HepG2 (cell line): ENCODE measurements at regions not wholly inside any gene's neighbourhood (a gene's known extent, or its start where the extent isn't known, plus 50 kb on each side); places are given as distances from the start of the nearest gene placed in this dataset.

Source experiments
- ATAC-seq: fragments of 200-7000 bp; cut with Tn5 transposase; 3 replicates; pipeline ENCODE4 v1.9.1; 2020; ENCODE audit warnings: mild to moderate bottlenecking, moderate library complexity
- BruUV-seq: library from RNA; stranded (reverse); fragments of 400-500 nt; replicated peaks from 2 replicates; lab custom pipeline; 2021; lab: Mats Ljungman, UMichigan
- CTCF ChIA-PET: fragments of 300-600 bp; formaldehyde crosslinking; extraction: SDS; loops from one replicate; lab custom pipeline; 2021; ENCODE audit warnings: low total read pairs, inconsistent platforms, low intra/inter-chr PET ratio; lab: Yijun Ruan, JAX
- POLR2A ChIA-PET: fragments of 350-600 bp; sonication (Branson Sonifier 250); formaldehyde crosslinking; loops from one replicate; lab custom pipeline; 2020; ENCODE audit warnings: antibody characterized with exemption, inconsistent platforms; lab: Yijun Ruan, JAX
- DNase-seq: peaks from one replicate; pipeline ENCODE4 v3.0.0-alpha.2; 2015; ENCODE audit warnings: low spot score
- FAIRE-seq: peaks from 3 replicates; lab custom pipeline; 2011; peaks lifted over from hg19 to GRCh38; lab: Jason Lieb, UNC
- H2AFZ ChIP-seq: one replicate; pipeline ENCODE4 v1.6.1; 2011; ENCODE audit warnings: low read length, inconsistent platforms
- H3K27ac ChIP-seq: fragments of 300-600 bp; 3 replicates; pipeline ENCODE4 v1.8.0; 2011; ENCODE audit warnings: mixed run types, mild to moderate bottlenecking, mixed read lengths, low read length, inconsistent platforms; ENCODE audit not compliant: insufficient read depth; ENCODE audit errors: extremely low read length
- H3K27me3 ChIP-seq, 2 experiments: fragments of 200-600 bp in 1 of 2; 2 replicates in 1 of 2; 3 replicates in 1 of 2; pipeline versions ENCODE4 v1.6.0 to v1.8.0; 2011; ENCODE audit warnings: low read length in 2 of 2, mild to moderate bottlenecking in 2 of 2, moderate library complexity in 2 of 2, inconsistent platforms in 1 of 2; ENCODE audit not compliant: insufficient read depth in 2 of 2, control insufficient read depth in 1 of 2
- H3K36me3 ChIP-seq, 2 experiments: fragments of 200-600 bp in 1 of 2; replicated peaks in 1 of 2; 2 replicates in 1 of 2; 3 replicates in 1 of 2; pipeline versions ENCODE4 v1.5.1 to v1.8.0; 2011; ENCODE audit warnings: low read length in 2 of 2, inconsistent platforms in 1 of 2; ENCODE audit not compliant: insufficient read depth in 2 of 2, control insufficient read depth in 1 of 2
- H3K4me1 ChIP-seq: 2 replicates; pipeline ENCODE4 v1.5.1; 2012; ENCODE audit warnings: low read length, inconsistent platforms; ENCODE audit not compliant: insufficient read depth
- H3K4me2 ChIP-seq: 2 replicates; pipeline ENCODE4 v1.6.0; 2011; ENCODE audit warnings: low read depth, low read length, inconsistent platforms
- H3K4me3 ChIP-seq, 3 experiments: fragments of 200-600 bp in 1 of 3; sonication (generic), shearing (Covaris generic) in 1 of 3; replicated peaks in 1 of 3; 2 replicates each; pipeline ENCODE4 v1.5.1; 2011 to 2016; ENCODE audit warnings: low read length in 3 of 3, inconsistent platforms in 2 of 3, low read depth in 2 of 3, mild to moderate bottlenecking in 2 of 3, control low read depth in 1 of 3, mixed read lengths in 1 of 3; ENCODE audit not compliant: insufficient read depth in 1 of 3
- H3K79me2 ChIP-seq: one replicate; pipeline ENCODE4 v1.6.1; 2011; ENCODE audit warnings: low read length, inconsistent platforms; ENCODE audit not compliant: insufficient read depth
- H3K9ac ChIP-seq: 2 replicates; pipeline ENCODE4 v1.6.0; 2011; ENCODE audit warnings: mild to moderate bottlenecking, low read depth, low read length, inconsistent platforms; ENCODE audit not compliant: insufficient read depth
- H3K9me3 ChIP-seq: 2 replicates; pipeline ENCODE4 v1.5.1; 2012; ENCODE audit warnings: mild to moderate bottlenecking, low read length
- H4K20me1 ChIP-seq: 2 replicates; pipeline ENCODE4 v1.6.0; 2011; ENCODE audit warnings: inconsistent platforms, mild to moderate bottlenecking, low read length, moderate library complexity; ENCODE audit not compliant: insufficient read depth
- CENPX ChIP-seq: sonication (generic); formaldehyde crosslinking; IDR thresholded peaks from 2 replicates; pipeline ENCODE4 v1.9.0; 2021; ENCODE audit warnings: mild to moderate bottlenecking, missing genetic modification reagents, moderate library complexity
- CREB1 ChIP-seq, 2 experiments: fragments of 450-650 bp in 1 of 2; IDR thresholded peaks; 2 replicates each; pipeline ENCODE4 v1.6.1; 2016 to 2017; ENCODE audit warnings: control low read depth in 1 of 2, mild to moderate bottlenecking in 1 of 2, missing compliant biosample characterization in 1 of 2, missing genetic modification characterization in 1 of 2
- MXI1 ChIP-seq: IDR thresholded peaks from 3 replicates; pipeline ENCODE4 v1.6.1; 2012; ENCODE audit warnings: low read depth, low read length, inconsistent platforms, borderline replicate concordance
- PHF21A ChIP-seq: sonication (generic); formaldehyde crosslinking; IDR thresholded peaks from 2 replicates; pipeline ENCODE4 v1.5.0; 2020; ENCODE audit warnings: mild to moderate bottlenecking, missing genetic modification reagents
- PTBP1 ChIP-seq: fragments of 200-400 bp; formaldehyde crosslinking; IDR thresholded peaks from 2 replicates; pipeline ENCODE4 v1.6.1; 2018; ENCODE audit warnings: low read length, low read depth; ENCODE audit not compliant: poor library complexity, severe bottlenecking
- ZFP1 ChIP-seq: IDR thresholded peaks from 2 replicates; pipeline ENCODE4 v1.6.1; 2016
- ZNF101 ChIP-seq: sonication (generic); formaldehyde crosslinking; IDR thresholded peaks from 2 replicates; pipeline ENCODE4 v1.4.0; 2020; ENCODE audit warnings: mild to moderate bottlenecking, low read depth, missing genetic modification reagents, borderline replicate concordance
- ZNF207 ChIP-seq: fragments of 450-650 bp; IDR thresholded peaks from 2 replicates; pipeline ENCODE4 v1.6.1; 2016; ENCODE audit warnings: antibody characterized with exemption, borderline replicate concordance
- ZNF225 ChIP-seq: sonication (generic); formaldehyde crosslinking; IDR thresholded peaks from 2 replicates; pipeline ENCODE4 v1.4.0; 2020; ENCODE audit warnings: mild to moderate bottlenecking, missing genetic modification reagents
- ZNF350 ChIP-seq: sonication (generic); formaldehyde crosslinking; IDR thresholded peaks from 2 replicates; pipeline ENCODE4 v1.4.0; 2020; ENCODE audit warnings: mild to moderate bottlenecking, low read depth, missing genetic modification reagents, borderline replicate concordance
- ZNF44 ChIP-seq: sonication (generic); formaldehyde crosslinking; IDR thresholded peaks from 2 replicates; pipeline ENCODE4 v1.5.1; 2020; ENCODE audit warnings: mild to moderate bottlenecking, missing genetic modification reagents
- ZNF530 ChIP-seq: sonication (generic); formaldehyde crosslinking; IDR thresholded peaks from 2 replicates; pipeline ENCODE4 v1.5.0; 2020; ENCODE audit warnings: low read depth, mild to moderate bottlenecking, missing genetic modification reagents
- ZNF644 ChIP-seq: IDR thresholded peaks from 2 replicates; pipeline ENCODE4 v1.6.1; 2016; ENCODE audit warnings: low read depth
- ZNF879 ChIP-seq: sonication (generic); formaldehyde crosslinking; IDR thresholded peaks from 2 replicates; pipeline ENCODE4 v1.8.1; 2023; ENCODE audit warnings: missing genetic modification reagents
- ZSCAN9 ChIP-seq: IDR thresholded peaks from 2 replicates; pipeline ENCODE4 v1.6.1; 2016; ENCODE audit warnings: borderline replicate concordance
- in situ Hi-C: cut with HindIII; loops from 2 replicates; pipeline ENCODE4 v1.10.0; 2017; ENCODE audit warnings: low pct_unique_long_range_greater_than_20kb; ENCODE audit not compliant: extremely low pct_ligation_motif_present
- intact Hi-C: fragments of 100-400 bp; cut with micrococcal nuclease; formaldehyde crosslinking; loops from one replicate; pipeline ENCODE4 v1.10.0; 2022; ENCODE audit not compliant: unreplicated experiment
- TF ChIP-seq, protein P1 (sequence below): sonication (generic); formaldehyde crosslinking; IDR thresholded peaks from 2 replicates; pipeline ENCODE4 v1.5.1; 2020; ENCODE audit warnings: mild to moderate bottlenecking, missing genetic modification reagents, moderate library complexity
- TF ChIP-seq, protein P2 (sequence below): sonication (generic); formaldehyde crosslinking; IDR thresholded peaks from 2 replicates; pipeline ENCODE4 v1.8.0; 2023; ENCODE audit warnings: mild to moderate bottlenecking, missing genetic modification reagents
- TF ChIP-seq, protein P3 (sequence below): sonication (generic); formaldehyde crosslinking; IDR thresholded peaks from 2 replicates; pipeline ENCODE4 v1.8.0; 2022; ENCODE audit warnings: mild to moderate bottlenecking, missing genetic modification reagents, moderate library complexity

- H3K9ac ChIP-seq: no peak overlapping the region
- H3K79me2 ChIP-seq: no peaks in the 10 kb centered on the region
- POLR2A ChIA-PET: no interaction called here
- H4K20me1 ChIP-seq: no peaks in the 10 kb centered on the region
- H3K36me3 ChIP-seq: no peaks in the 10 kb centered on the region
- FAIRE-seq (no peak), ATAC-seq (no peak), DNase-seq (no peak)
- H3K9me3 ChIP-seq: no peaks in the 10 kb centered on the region
- in situ Hi-C loops: no loop called here
- intact Hi-C loops: loop anchor here (5.0 kb wide), 1 partner anchor 912 kb away; no protein-coding TSS in a partner anchor
- no peak for TF ChIP-seq ZNF225
- no peak for TF ChIP-seq ZNF207
- no peak for TF ChIP-seq CENPX (CRISPR knock-in tag)
- no peak for TF ChIP-seq ZNF101 (CRISPR knock-in tag)
- no peak for TF ChIP-seq ZNF530 (CRISPR knock-in tag)
- no peak for TF ChIP-seq ZNF644 (CRISPR knock-in tag)
- TF ChIP-seq ZSCAN9 (CRISPR knock-in tag): no peak
- TF ChIP-seq ZNF44 (CRISPR knock-in tag): no peak
- TF ChIP-seq PHF21A (CRISPR knock-in tag): no peak
- TF ChIP-seq, protein P1, sequence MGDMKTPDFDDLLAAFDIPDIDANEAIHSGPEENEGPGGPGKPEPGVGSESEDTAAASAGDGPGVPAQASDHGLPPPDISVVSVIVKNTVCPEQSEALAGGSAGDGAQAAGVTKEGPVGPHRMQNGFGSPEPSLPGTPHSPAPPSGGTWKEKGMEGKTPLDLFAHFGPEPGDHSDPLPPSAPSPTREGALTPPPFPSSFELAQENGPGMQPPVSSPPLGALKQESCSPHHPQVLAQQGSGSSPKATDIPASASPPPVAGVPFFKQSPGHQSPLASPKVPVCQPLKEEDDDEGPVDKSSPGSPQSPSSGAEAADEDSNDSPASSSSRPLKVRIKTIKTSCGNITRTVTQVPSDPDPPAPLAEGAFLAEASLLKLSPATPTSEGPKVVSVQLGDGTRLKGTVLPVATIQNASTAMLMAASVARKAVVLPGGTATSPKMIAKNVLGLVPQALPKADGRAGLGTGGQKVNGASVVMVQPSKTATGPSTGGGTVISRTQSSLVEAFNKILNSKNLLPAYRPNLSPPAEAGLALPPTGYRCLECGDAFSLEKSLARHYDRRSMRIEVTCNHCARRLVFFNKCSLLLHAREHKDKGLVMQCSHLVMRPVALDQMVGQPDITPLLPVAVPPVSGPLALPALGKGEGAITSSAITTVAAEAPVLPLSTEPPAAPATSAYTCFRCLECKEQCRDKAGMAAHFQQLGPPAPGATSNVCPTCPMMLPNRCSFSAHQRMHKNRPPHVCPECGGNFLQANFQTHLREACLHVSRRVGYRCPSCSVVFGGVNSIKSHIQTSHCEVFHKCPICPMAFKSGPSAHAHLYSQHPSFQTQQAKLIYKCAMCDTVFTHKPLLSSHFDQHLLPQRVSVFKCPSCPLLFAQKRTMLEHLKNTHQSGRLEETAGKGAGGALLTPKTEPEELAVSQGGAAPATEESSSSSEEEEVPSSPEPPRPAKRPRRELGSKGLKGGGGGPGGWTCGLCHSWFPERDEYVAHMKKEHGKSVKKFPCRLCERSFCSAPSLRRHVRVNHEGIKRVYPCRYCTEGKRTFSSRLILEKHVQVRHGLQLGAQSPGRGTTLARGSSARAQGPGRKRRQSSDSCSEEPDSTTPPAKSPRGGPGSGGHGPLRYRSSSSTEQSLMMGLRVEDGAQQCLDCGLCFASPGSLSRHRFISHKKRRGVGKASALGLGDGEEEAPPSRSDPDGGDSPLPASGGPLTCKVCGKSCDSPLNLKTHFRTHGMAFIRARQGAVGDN (CRISPR knock-in tag): no peak
- no peak for TF ChIP-seq ZNF879 (CRISPR knock-in tag)
- TF ChIP-seq CREB1 (IDR thresholded peaks at IDR 0.05): no peak
- no peak for TF ChIP-seq CREB1 (CRISPR knock-in tag; IDR thresholded peaks at IDR 0.05)
- TF ChIP-seq ZFP1 (CRISPR knock-in tag): no peak
- no peak for TF ChIP-seq MXI1
- TF ChIP-seq, protein P2, sequence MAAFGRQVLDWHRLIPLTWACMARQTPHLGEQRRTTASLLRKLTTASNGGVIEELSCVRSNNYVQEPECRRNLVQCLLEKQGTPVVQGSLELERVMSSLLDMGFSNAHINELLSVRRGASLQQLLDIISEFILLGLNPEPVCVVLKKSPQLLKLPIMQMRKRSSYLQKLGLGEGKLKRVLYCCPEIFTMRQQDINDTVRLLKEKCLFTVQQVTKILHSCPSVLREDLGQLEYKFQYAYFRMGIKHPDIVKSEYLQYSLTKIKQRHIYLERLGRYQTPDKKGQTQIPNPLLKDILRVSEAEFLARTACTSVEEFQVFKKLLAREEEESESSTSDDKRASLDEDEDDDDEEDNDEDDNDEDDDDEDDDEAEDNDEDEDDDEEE (CRISPR knock-in tag): no peak
- no peak for TF ChIP-seq PTBP1
- no peak for TF ChIP-seq ZNF350
- TF ChIP-seq, protein P3, sequence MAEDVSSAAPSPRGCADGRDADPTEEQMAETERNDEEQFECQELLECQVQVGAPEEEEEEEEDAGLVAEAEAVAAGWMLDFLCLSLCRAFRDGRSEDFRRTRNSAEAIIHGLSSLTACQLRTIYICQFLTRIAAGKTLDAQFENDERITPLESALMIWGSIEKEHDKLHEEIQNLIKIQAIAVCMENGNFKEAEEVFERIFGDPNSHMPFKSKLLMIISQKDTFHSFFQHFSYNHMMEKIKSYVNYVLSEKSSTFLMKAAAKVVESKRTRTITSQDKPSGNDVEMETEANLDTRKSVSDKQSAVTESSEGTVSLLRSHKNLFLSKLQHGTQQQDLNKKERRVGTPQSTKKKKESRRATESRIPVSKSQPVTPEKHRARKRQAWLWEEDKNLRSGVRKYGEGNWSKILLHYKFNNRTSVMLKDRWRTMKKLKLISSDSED: no peak
- BruUV-seq: no TSS peak
- H3K27ac ChIP-seq: no peak overlapping the region
- H2AFZ ChIP-seq: no peak overlapping the region
- H3K4me1 ChIP-seq: no peaks in the 10 kb centered on the region
- H3K27me3 ChIP-seq: no peaks in the 10 kb centered on the region; a peak in 1 of 5 replicates
- H3K4me2 ChIP-seq: no peak overlapping the region
- CTCF ChIA-PET: no interaction called here
- no peak overlapping the region for H3K4me3 ChIP-seq
These were observed 165.2 kb downstream of the BTG1 start for GRCh38 chr12:91980389-91980821.
